Brain microvascular endothelial cell (primary cell): ENCODE measurements at regions not wholly inside any gene's neighbourhood (a gene's known extent, or its start where the extent isn't known, plus 50 kb on each side); places are given as distances from the start of the nearest gene placed in this dataset.

Source experiments
- DNase-seq: peaks from one replicate; pipeline ENCODE4 v3.0.0-alpha.2; 2020
- H3K27ac ChIP-seq: fragments of 250-450 bp; sonication (Bioruptor Pico); 2 replicates; pipeline ENCODE4 v1.5.1; 2020; ENCODE audit warnings: mild to moderate bottlenecking, moderate library complexity
- H3K27me3 ChIP-seq: fragments of 250-450 bp; sonication (Bioruptor Pico); replicated peaks from 2 replicates; pipeline ENCODE4 v1.5.1; 2020; ENCODE audit warnings: mild to moderate bottlenecking
- H3K36me3 ChIP-seq: fragments of 250-450 bp; sonication (Bioruptor Pico); replicated peaks from 2 replicates; pipeline ENCODE4 v1.5.1; 2020; ENCODE audit warnings: mild to moderate bottlenecking
- H3K4me3 ChIP-seq: 2 replicates; pipeline ENCODE4 v1.5.1; 2011; ENCODE audit warnings: low read depth, mild to moderate bottlenecking, control low read depth, low read length, moderate library complexity
- CTCF ChIP-seq: IDR thresholded peaks from 2 replicates; pipeline ENCODE4 v1.5.1; 2011; ENCODE audit warnings: low read depth, mild to moderate bottlenecking, moderate library complexity, low read length, control low read depth, inconsistent platforms; ENCODE audit errors: missing control alignments
- in situ Hi-C: cut with HindIII; loops from 2 replicates; pipeline ENCODE4 v1.10.0; 2017; ENCODE audit warnings: low sequenced_read_pairs, low pct_ligation_motif_present

- no peaks in the 10 kb centered on the region for H3K36me3 ChIP-seq
- no peak overlapping the region for H3K4me3 ChIP-seq
- no peak for DNase-seq
- no peak overlapping the region for H3K27ac ChIP-seq
- H3K27me3 ChIP-seq: no peaks in the 10 kb centered on the region
- in situ Hi-C loops: no loop called here
- no peak for TF ChIP-seq CTCF
Measured at GRCh38 chr18:35871337-35871736, 101.1 kb upstream of the RMP24 start.

- DNase-seq: no peak
- in situ Hi-C loops: no loop called here
- no peak overlapping the region for H3K4me3 ChIP-seq
- no peak overlapping the region for H3K27ac ChIP-seq
- H3K36me3 ChIP-seq: no peaks in the 10 kb centered on the region
- H3K27me3 ChIP-seq: no peaks in the 10 kb centered on the region
- TF ChIP-seq CTCF: no peak
Measured at GRCh38 chr18:35875566-35875965, 96.9 kb upstream of the RMP24 start.

- H3K36me3 ChIP-seq: no peaks in the 10 kb centered on the region
- in situ Hi-C loops: no loop called here
- TF ChIP-seq CTCF: no peak
- H3K4me3 ChIP-seq: no peak overlapping the region
- no peaks in the 10 kb centered on the region for H3K27me3 ChIP-seq
- no peak for DNase-seq
- H3K27ac ChIP-seq: no peak overlapping the region
Measured at GRCh38 chr18:35876243-35876642, 96.2 kb upstream of the RMP24 start.

GRCh38 chr18:35880788-35881455 is 91.6 kb upstream of the RMP24 start:
- TF ChIP-seq CTCF: no peak
- in situ Hi-C loops: no loop called here
- Histone ChIP-seq H3K27me3 (no peaks in the 10 kb centered on the region), H3K36me3 (no peaks in the 10 kb centered on the region), H3K4me3 (no peak overlapping the region), H3K27ac (no peak overlapping the region)
- DNase-seq: no peak

- Histone ChIP-seq H3K4me3 (no peak overlapping the region), H3K27me3 (no peaks in the 10 kb centered on the region), H3K27ac (no peak overlapping the region), H3K36me3 (no peaks in the 10 kb centered on the region)
- DNase-seq: no peak
- TF ChIP-seq CTCF: no peak
- in situ Hi-C loops: no loop called here
Measured at GRCh38 chr18:35888329-35888728, 84.2 kb upstream of the RMP24 start.

- in situ Hi-C loops: no loop called here
- DNase-seq: no peak
- no peak for TF ChIP-seq CTCF
Measured at GRCh38 chr18:35889677-35890076, 82.8 kb upstream of the RMP24 start.

More at GRCh38 chr18:35889677-35890076, 82.8 kb upstream of the RMP24 start:
- Histone ChIP-seq H3K27me3 (no peaks in the 10 kb centered on the region), H3K27ac (no peak overlapping the region), H3K36me3 (no peaks in the 10 kb centered on the region), H3K4me3 (no peak overlapping the region)
